Upper lobe of right lung (tissue), 1 donor: ENCODE measurements at regions not wholly inside any gene's neighbourhood (a gene's known extent, or its start where the extent isn't known, plus 50 kb on each side); places are given as distances from the start of the nearest gene placed in this dataset.

Source experiments
- ATAC-seq: fragments of 200-7000 bp; cut with Tn5 transposase; one replicate; pipeline ENCODE4 v1.9.1; 2020; ENCODE audit warnings: mild to moderate bottlenecking, moderate library complexity
- DNase-seq: peaks from one replicate; pipeline ENCODE4 v3.0.0-alpha.2; 2020
- H3K27ac ChIP-seq: fragments of 200-600 bp; one replicate; pipeline ENCODE4 v1.8.0; 2022
- H3K27me3 ChIP-seq: fragments of 200-600 bp; one replicate; pipeline ENCODE4 v1.8.0; 2022; ENCODE audit warnings: mild to moderate bottlenecking
- H3K36me3 ChIP-seq: fragments of 200-600 bp; one replicate; pipeline ENCODE4 v1.8.0; 2022
- H3K4me1 ChIP-seq: fragments of 200-600 bp; one replicate; pipeline ENCODE4 v1.8.0; 2022
- H3K4me3 ChIP-seq: fragments of 200-600 bp; one replicate; pipeline ENCODE4 v1.8.0; 2022; ENCODE audit warnings: mild to moderate bottlenecking
- H3K9me3 ChIP-seq: fragments of 200-600 bp; one replicate; pipeline ENCODE4 v1.8.0; 2022
- intact Hi-C: fragments of 100-400 bp; cut with DNase I; formaldehyde crosslinking; loops from one replicate; pipeline ENCODE4 v1.11.0; 2022
- TF ChIP-seq, protein P1 (sequence below): fragments of 200-600 bp; IDR thresholded peaks from one replicate; pipeline ENCODE4 v1.8.0; 2022; ENCODE audit warnings: antibody characterized with exemption
- donor health status: DM: no; HTN: yes; CAD: no; lungs with severe emphysema.

GRCh38 chr6:141033101-141033500 lies 1099.6 kb upstream of the GJE1 start:
- Histone ChIP-seq H3K27me3 (no peaks in the 10 kb centered on the region), H3K4me1 (no peaks in the 10 kb centered on the region), H3K27ac (no peak overlapping the region), H3K4me3 (no peak overlapping the region), H3K9me3 (no peaks in the 10 kb centered on the region), H3K36me3 (no peaks in the 10 kb centered on the region)
- ATAC-seq (no peak), DNase-seq (no peak)
- TF ChIP-seq, protein P1, sequence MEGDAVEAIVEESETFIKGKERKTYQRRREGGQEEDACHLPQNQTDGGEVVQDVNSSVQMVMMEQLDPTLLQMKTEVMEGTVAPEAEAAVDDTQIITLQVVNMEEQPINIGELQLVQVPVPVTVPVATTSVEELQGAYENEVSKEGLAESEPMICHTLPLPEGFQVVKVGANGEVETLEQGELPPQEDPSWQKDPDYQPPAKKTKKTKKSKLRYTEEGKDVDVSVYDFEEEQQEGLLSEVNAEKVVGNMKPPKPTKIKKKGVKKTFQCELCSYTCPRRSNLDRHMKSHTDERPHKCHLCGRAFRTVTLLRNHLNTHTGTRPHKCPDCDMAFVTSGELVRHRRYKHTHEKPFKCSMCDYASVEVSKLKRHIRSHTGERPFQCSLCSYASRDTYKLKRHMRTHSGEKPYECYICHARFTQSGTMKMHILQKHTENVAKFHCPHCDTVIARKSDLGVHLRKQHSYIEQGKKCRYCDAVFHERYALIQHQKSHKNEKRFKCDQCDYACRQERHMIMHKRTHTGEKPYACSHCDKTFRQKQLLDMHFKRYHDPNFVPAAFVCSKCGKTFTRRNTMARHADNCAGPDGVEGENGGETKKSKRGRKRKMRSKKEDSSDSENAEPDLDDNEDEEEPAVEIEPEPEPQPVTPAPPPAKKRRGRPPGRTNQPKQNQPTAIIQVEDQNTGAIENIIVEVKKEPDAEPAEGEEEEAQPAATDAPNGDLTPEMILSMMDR: no peak
- intact Hi-C loops: no loop called here

GRCh38 chr6:141029908-141030307 lies 1102.8 kb upstream of the GJE1 start:
- Histone ChIP-seq H3K4me1 (no peaks in the 10 kb centered on the region), H3K9me3 (no peaks in the 10 kb centered on the region), H3K4me3 (no peak overlapping the region), H3K27me3 (no peaks in the 10 kb centered on the region), H3K27ac (no peak overlapping the region), H3K36me3 (no peaks in the 10 kb centered on the region)
- ATAC-seq: peak; percentile 47
- intact Hi-C loops: no loop called here
- TF ChIP-seq, protein P1: no peak
- no peak for DNase-seq

GRCh38 chr6:141028791-141029280 lies 1103.9 kb upstream of the GJE1 start:
- Histone ChIP-seq H3K27ac (no peak overlapping the region), H3K36me3 (no peaks in the 10 kb centered on the region), H3K27me3 (no peaks in the 10 kb centered on the region), H3K9me3 (no peaks in the 10 kb centered on the region), H3K4me3 (no peak overlapping the region), H3K4me1 (no peaks in the 10 kb centered on the region)
- intact Hi-C loops: no loop called here
- no peak for ATAC-seq
- TF ChIP-seq, protein P1: no peak
- DNase-seq: no peak

GRCh38 chr6:141026504-141026903 lies 1106.2 kb upstream of the GJE1 start:
- TF ChIP-seq, protein P1: no peak
- peak; percentile 73 for ATAC-seq
- Histone ChIP-seq H3K4me1 (no peaks in the 10 kb centered on the region), H3K4me3 (no peak overlapping the region), H3K9me3 (no peaks in the 10 kb centered on the region), H3K27ac (no peak overlapping the region), H3K36me3 (no peaks in the 10 kb centered on the region), H3K27me3 (no peaks in the 10 kb centered on the region)
- no peak for DNase-seq
- intact Hi-C loops: no loop called here

DNA sequence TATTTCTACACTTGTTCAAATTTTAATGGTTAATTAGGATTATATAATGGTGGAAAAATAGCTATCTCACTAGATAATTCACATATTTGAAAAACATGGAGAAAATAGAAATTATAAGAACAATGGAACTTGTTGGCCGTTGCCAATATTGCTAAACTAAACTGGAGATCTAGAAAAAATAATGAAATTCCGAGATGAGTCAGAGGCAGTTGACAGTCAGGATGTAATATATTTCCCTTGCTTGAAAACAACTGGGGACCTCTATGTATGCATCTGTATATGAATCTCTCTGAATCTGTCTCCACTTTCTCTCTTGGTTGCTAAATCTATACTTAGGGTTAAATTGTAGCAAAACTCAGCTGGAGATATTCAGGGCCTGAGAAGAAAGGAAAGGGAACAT lies 1108.2 kb upstream of the GJE1 start:
- no peak overlapping the region for H3K4me3 ChIP-seq
- TF ChIP-seq, protein P1: no peak
- DNase-seq: no peak

DNA sequence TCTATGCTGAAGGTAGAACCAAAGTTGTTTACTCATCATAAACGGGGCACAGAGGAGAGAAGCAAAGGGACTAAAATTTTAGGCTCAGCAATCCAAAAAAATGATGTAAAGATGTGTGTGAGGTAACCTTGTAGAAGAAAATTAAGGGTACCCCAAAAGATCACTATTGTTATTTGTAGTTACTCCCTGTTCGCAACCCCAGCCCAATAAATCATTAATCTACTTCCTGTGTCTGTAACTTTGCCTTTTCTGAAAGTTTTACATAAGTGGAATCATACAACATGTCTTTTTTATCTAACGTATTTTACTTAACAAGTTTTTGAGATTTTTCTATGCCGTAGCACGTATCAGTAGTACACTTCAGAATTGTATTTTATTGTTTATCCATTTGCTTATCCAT lies 1114.8 kb upstream of the GJE1 start:
- Histone ChIP-seq H3K36me3 (no peaks in the 10 kb centered on the region), H3K4me1 (no peaks in the 10 kb centered on the region), H3K27me3 (no peaks in the 10 kb centered on the region), H3K4me3 (no peak overlapping the region), H3K9me3 (no peaks in the 10 kb centered on the region), H3K27ac (no peak overlapping the region)
- DNase-seq (no peak), ATAC-seq (no peak)
- TF ChIP-seq, protein P1: no peak
- intact Hi-C loops: no loop called here

More for the DNA sequence above, 1108.2 kb upstream of the GJE1 start:
- no peaks in the 10 kb centered on the region for H3K27me3 ChIP-seq
- intact Hi-C loops: no loop called here
- no peaks in the 10 kb centered on the region for H3K4me1 ChIP-seq
- H3K27ac ChIP-seq: no peak overlapping the region
- H3K9me3 ChIP-seq: no peaks in the 10 kb centered on the region
- H3K36me3 ChIP-seq: no peaks in the 10 kb centered on the region
- no peak for ATAC-seq
